ENCODE measurements at regions not wholly inside any gene's neighbourhood (a gene's known extent, or its start where the extent isn't known, plus 50 kb on each side); places are given as distances from the start of the nearest gene placed in this dataset.

- TF ChIP-seq CTCF (conservative IDR thresholded peaks at IDR 0.05; ENCODE audit: low read length): no peak
- TF ChIP-seq EZH2phosphoT487 (IDR thresholded peaks at IDR 0.05; ENCODE audit: borderline replicate concordance): no peak
These were observed 246.4 kb downstream of the FBXO8 start for GRCh38 chr4:174037049-174037448.

Measured in Loucy (cell line).